HFF-Myc (cell line): ENCODE measurements at regions not wholly inside any gene's neighbourhood (a gene's known extent, or its start where the extent isn't known, plus 50 kb on each side); places are given as distances from the start of the nearest gene placed in this dataset.
A peak's percentile ranks its signal among the peaks of the same experiment; 100 is the strongest.

ENCODE experiments used
- DNase-seq: peaks from one replicate; pipeline ENCODE4 v3.0.0-alpha.2; 2011; ENCODE audit warnings: low read depth; ENCODE audit errors: extremely low read depth
- H3K4me3 ChIP-seq: replicated peaks from 2 replicates; pipeline ENCODE4 v1.5.1; 2011; ENCODE audit warnings: low read depth, mild to moderate bottlenecking, control low read depth, low read length
- CTCF ChIP-seq: IDR thresholded peaks from 2 replicates; pipeline ENCODE4 v1.5.1; 2012; ENCODE audit warnings: mild to moderate bottlenecking, low read depth, low read length, control low read depth; ENCODE audit errors: missing control alignments

GRCh38 chr4:123744664-123745290 lies 348.2 kb downstream of the SPRY1 start:
- TF ChIP-seq CTCF, result no peak
- no peak for DNase-seq

GRCh38 chr4:123747016-123747415 lies 350.4 kb downstream of the SPRY1 start:
- H3K4me3 ChIP-seq, result no peak overlapping the region
- peak; percentile 5 for TF ChIP-seq CTCF
- DNase-seq, result no peak

More at GRCh38 chr4:123744664-123745290, 348.2 kb downstream of the SPRY1 start:
- H3K4me3 ChIP-seq, result no peak overlapping the region

GRCh38 chr4:123748806-123749205 lies 352.2 kb downstream of the SPRY1 start:
- H3K4me3 ChIP-seq, result no peak overlapping the region
- TF ChIP-seq CTCF, result no peak
- DNase-seq, result no peak

GRCh38 chr4:123749383-123749782 lies 352.8 kb downstream of the SPRY1 start:
- no peak overlapping the region for H3K4me3 ChIP-seq
- DNase-seq, result no peak
- TF ChIP-seq CTCF, result no peak

- DNase-seq, result peak; percentile 22
- no peak for TF ChIP-seq CTCF
- H3K4me3 ChIP-seq, result no peak overlapping the region
Observed at GRCh38 chr4:123750044-123750443, 353.4 kb downstream of the SPRY1 start.

- H3K4me3 ChIP-seq, result no peak overlapping the region
- TF ChIP-seq CTCF, result no peak
- no peak for DNase-seq
Observed at GRCh38 chr4:123755655-123756054, 359.1 kb downstream of the SPRY1 start.

GRCh38 chr4:123767806-123768205 lies 371.2 kb downstream of the SPRY1 start:
- no peak overlapping the region for H3K4me3 ChIP-seq
- TF ChIP-seq CTCF, result no peak
- DNase-seq, result no peak
